ENCODE measurements at regions not wholly inside any gene's neighbourhood (a gene's known extent, or its start where the extent isn't known, plus 50 kb on each side); places are given as distances from the start of the nearest gene placed in this dataset.

DNA sequence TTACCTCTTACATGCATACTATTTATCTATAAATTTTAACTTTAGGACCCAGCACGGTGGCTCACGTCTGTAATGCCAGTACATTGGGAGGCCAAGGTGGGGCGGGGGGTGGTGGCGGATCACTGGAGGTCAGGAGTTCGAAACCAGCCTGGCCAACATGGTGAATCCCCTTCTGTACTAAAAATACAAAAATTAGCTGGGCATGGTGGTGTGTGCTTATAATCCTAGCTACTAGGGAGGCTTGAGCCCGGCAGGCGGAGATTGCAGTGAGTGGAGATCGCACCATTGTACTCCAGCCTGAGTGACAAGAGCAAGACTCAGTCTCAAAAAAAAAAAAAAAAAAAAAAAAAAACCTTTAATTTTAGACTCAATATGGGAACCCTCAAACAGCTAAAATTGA, 1582.6 kb upstream of the NUDT12 start:
- no peak for TF ChIP-seq TAF1 (IDR thresholded peaks at IDR 0.05; ENCODE audit: borderline replicate concordance, insufficient read depth, low read length)
- TF ChIP-seq, protein P1, sequence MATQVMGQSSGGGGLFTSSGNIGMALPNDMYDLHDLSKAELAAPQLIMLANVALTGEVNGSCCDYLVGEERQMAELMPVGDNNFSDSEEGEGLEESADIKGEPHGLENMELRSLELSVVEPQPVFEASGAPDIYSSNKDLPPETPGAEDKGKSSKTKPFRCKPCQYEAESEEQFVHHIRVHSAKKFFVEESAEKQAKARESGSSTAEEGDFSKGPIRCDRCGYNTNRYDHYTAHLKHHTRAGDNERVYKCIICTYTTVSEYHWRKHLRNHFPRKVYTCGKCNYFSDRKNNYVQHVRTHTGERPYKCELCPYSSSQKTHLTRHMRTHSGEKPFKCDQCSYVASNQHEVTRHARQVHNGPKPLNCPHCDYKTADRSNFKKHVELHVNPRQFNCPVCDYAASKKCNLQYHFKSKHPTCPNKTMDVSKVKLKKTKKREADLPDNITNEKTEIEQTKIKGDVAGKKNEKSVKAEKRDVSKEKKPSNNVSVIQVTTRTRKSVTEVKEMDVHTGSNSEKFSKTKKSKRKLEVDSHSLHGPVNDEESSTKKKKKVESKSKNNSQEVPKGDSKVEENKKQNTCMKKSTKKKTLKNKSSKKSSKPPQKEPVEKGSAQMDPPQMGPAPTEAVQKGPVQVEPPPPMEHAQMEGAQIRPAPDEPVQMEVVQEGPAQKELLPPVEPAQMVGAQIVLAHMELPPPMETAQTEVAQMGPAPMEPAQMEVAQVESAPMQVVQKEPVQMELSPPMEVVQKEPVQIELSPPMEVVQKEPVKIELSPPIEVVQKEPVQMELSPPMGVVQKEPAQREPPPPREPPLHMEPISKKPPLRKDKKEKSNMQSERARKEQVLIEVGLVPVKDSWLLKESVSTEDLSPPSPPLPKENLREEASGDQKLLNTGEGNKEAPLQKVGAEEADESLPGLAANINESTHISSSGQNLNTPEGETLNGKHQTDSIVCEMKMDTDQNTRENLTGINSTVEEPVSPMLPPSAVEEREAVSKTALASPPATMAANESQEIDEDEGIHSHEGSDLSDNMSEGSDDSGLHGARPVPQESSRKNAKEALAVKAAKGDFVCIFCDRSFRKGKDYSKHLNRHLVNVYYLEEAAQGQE (IDR thresholded peaks at IDR 0.05; ENCODE audit: insufficient read depth in 1 of 2, low read depth in 2 of 2, low read length in 2 of 2): no peak

Data from PFSK-1 (cell line).